ENCODE measurements at regions not wholly inside any gene's neighbourhood (a gene's known extent, or its start where the extent isn't known, plus 50 kb on each side); places are given as distances from the start of the nearest gene placed in this dataset.

GRCh38 chr20:57811374-57812020 is 101.7 kb upstream of the PMEPA1 start:
- Histone ChIP-seq H3K27me3 (ENCODE audit: control insufficient read depth, insufficient read depth, low read length, poor library complexity, severe bottlenecking) (no peaks in the 10 kb centered on the region), H3K9ac (ENCODE audit: extremely low read depth, low read length, poor library complexity, severe bottlenecking) (no peak overlapping the region), H3K36me3 (ENCODE audit: control insufficient read depth, insufficient read depth, low read length) (no peaks in the 10 kb centered on the region), H3K4me3 (ENCODE audit: low read length) (no peak overlapping the region), H3K4me1 (ENCODE audit: control insufficient read depth, insufficient read depth, low read length) (peaks cover 3% of the 10 kb centered on the region), H3K9me3 (ENCODE audit: control insufficient read depth, low read length) (no peaks in the 10 kb centered on the region), H3K27ac (ENCODE audit: low read depth, low read length) (peak overlapping the region; percentile 68)
- TF ChIP-seq, protein P1, sequence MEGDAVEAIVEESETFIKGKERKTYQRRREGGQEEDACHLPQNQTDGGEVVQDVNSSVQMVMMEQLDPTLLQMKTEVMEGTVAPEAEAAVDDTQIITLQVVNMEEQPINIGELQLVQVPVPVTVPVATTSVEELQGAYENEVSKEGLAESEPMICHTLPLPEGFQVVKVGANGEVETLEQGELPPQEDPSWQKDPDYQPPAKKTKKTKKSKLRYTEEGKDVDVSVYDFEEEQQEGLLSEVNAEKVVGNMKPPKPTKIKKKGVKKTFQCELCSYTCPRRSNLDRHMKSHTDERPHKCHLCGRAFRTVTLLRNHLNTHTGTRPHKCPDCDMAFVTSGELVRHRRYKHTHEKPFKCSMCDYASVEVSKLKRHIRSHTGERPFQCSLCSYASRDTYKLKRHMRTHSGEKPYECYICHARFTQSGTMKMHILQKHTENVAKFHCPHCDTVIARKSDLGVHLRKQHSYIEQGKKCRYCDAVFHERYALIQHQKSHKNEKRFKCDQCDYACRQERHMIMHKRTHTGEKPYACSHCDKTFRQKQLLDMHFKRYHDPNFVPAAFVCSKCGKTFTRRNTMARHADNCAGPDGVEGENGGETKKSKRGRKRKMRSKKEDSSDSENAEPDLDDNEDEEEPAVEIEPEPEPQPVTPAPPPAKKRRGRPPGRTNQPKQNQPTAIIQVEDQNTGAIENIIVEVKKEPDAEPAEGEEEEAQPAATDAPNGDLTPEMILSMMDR (conservative IDR thresholded peaks at IDR 0.05) = no peak
- no peaks in the 10 kb centered on the region for H3K9me3 Mint-ChIP-seq
- no peak overlapping the region for H3K4me3 Mint-ChIP-seq
- WGBS, 2 experiments (ENCODE audit: insufficient coverage in 1 of 2, insufficient read length in 1 of 2) = 29 to 48% methylated on average over 8 to 9 of the region's 9 CpGs
- DNase-seq = no peak
- no peak overlapping the region for H3K27ac Mint-ChIP-seq
- peaks cover 4% of the 10 kb centered on the region for H3K27me3 Mint-ChIP-seq (ENCODE audit: insufficient read depth)
- H3K36me3 Mint-ChIP-seq (ENCODE audit: low read depth) = no peaks in the 10 kb centered on the region
- peaks cover 16% of the 10 kb centered on the region for H3K4me1 Mint-ChIP-seq

DNA sequence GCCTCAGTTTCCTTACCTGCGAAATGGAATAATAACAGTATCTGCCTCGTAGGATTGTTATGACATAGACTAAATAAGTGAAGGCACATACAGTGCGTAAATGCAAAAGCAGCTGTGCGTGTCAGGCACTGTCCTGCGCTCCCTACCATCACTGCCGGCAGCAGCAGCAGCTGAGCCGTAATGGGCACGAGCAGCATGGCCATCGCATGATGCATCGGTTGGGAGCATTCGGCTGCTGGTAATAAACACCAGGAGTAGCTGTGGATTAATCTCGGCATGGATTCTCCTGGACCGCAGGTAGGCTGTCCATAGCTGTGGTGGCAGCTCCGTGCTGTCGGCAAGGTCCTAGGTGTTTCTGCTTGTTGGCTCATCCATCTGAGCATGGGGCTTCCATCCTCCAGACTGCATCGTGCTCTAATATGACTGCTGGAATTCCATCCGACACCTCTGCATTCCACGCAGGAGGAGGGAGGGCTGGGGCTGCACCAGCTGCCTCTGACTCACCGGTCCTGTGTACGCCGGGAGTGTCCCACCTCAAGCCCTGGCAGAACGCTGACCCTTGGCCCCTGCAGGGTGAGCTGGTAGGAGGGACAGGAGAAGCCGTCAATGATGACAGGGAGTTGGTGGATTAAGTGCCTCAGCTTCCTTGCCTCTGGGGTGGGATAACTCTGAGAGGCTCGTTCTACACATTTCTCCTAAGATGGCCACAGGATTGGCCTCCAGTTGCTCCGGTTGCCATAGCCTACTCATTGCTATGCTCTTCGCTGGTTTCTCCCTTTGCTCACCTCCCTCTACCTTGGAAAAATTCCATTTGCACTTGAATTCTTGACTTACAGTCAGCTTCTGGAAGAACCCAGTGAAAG is 100.9 kb upstream of the PMEPA1 start:
- Mint-ChIP-seq H3K27me3 (ENCODE audit: insufficient read depth) (peaks cover 4% of the 10 kb centered on the region), H3K4me1 (peaks cover 16% of the 10 kb centered on the region), H3K27ac (no peak overlapping the region), H3K4me3 (no peak overlapping the region), H3K9me3 (no peaks in the 10 kb centered on the region), H3K36me3 (ENCODE audit: low read depth) (no peaks in the 10 kb centered on the region)
- Histone ChIP-seq H3K9me3 (ENCODE audit: control insufficient read depth, low read length) (no peaks in the 10 kb centered on the region), H3K27me3 (ENCODE audit: control insufficient read depth, insufficient read depth, low read length, poor library complexity, severe bottlenecking) (no peaks in the 10 kb centered on the region), H3K36me3 (ENCODE audit: control insufficient read depth, insufficient read depth, low read length) (no peaks in the 10 kb centered on the region), H3K9ac (ENCODE audit: extremely low read depth, low read length, poor library complexity, severe bottlenecking) (no peak overlapping the region), H3K4me3 (ENCODE audit: low read length) (no peak overlapping the region), H3K27ac (ENCODE audit: low read depth, low read length) (peak overlapping the region; percentile 68), H3K4me1 (ENCODE audit: control insufficient read depth, insufficient read depth, low read length) (peaks cover 3% of the 10 kb centered on the region)
- TF ChIP-seq, protein P1 (conservative IDR thresholded peaks at IDR 0.05) = no peak
- no peak for DNase-seq
- WGBS, 2 experiments (ENCODE audit: insufficient coverage in 1 of 2, insufficient read length in 1 of 2) = 89 to 91% methylated on average over 19 to 26 of the region's 26 CpGs

DNA sequence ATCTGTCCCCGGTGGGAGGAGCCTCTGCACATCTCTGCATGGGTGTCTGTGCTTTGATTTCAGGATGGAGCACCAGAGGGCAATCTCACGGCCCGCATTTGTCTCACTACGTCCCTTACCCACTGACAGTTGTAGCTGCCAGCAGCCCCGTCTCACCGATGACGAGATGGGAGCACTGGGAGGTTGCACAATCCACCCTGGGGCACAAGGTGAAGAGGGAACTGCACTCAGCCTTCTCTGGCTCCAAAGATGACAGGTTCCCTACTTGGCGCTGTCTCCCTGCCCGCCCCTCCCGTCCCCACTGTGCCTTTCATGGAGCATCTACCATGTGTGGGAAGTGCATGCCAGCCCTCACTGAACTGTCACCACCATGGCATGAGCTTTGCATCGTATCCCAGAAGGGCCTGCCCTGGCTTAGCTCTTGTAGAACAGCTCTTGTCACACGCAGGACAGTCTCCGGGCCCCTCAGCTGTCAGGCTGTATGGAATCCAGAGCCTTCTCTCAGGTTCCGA is 99.9 kb upstream of the PMEPA1 start:
- no peak for DNase-seq
- Histone ChIP-seq H3K4me3 (ENCODE audit: low read length) (no peak overlapping the region), H3K9me3 (ENCODE audit: control insufficient read depth, low read length) (no peaks in the 10 kb centered on the region), H3K27ac (ENCODE audit: low read depth, low read length) (peak overlapping the region; percentile 13), H3K9ac (ENCODE audit: extremely low read depth, low read length, poor library complexity, severe bottlenecking) (no peak overlapping the region), H3K27me3 (ENCODE audit: control insufficient read depth, insufficient read depth, low read length, poor library complexity, severe bottlenecking) (no peaks in the 10 kb centered on the region), H3K36me3 (ENCODE audit: control insufficient read depth, insufficient read depth, low read length) (no peaks in the 10 kb centered on the region), H3K4me1 (ENCODE audit: control insufficient read depth, insufficient read depth, low read length) (peaks cover 3% of the 10 kb centered on the region)
- no peak overlapping the region for H3K27ac Mint-ChIP-seq
- TF ChIP-seq, protein P1 (conservative IDR thresholded peaks at IDR 0.05) = no peak
- 88 to 92% methylated on average over 14 of the region's 14 CpGs for WGBS, 2 experiments (ENCODE audit: insufficient coverage in 1 of 2, insufficient read length in 1 of 2)
- peaks cover 4% of the 10 kb centered on the region for H3K27me3 Mint-ChIP-seq (ENCODE audit: insufficient read depth)
- no peak overlapping the region for H3K4me3 Mint-ChIP-seq
- H3K4me1 Mint-ChIP-seq = peaks cover 16% of the 10 kb centered on the region
- no peaks in the 10 kb centered on the region for H3K9me3 Mint-ChIP-seq
- H3K36me3 Mint-ChIP-seq (ENCODE audit: low read depth) = no peaks in the 10 kb centered on the region

Measured in endodermal cell (in vitro differentiated cells).